GM13976 (cell line): ENCODE measurements at regions not wholly inside any gene's neighbourhood (a gene's known extent, or its start where the extent isn't known, plus 50 kb on each side); places are given as distances from the start of the nearest gene placed in this dataset.

Experiments
- DNase-seq: peaks from one replicate; pipeline ENCODE4 v3.0.0; 2012; ENCODE audit warnings: low spot score
- CTCF ChIP-seq: IDR thresholded peaks from 2 replicates; pipeline ENCODE4 v1.5.1; 2012; ENCODE audit warnings: borderline replicate concordance, mild to moderate bottlenecking; ENCODE audit not compliant: insufficient read depth; ENCODE audit errors: extremely low read depth, missing control alignments, control extremely low read depth
- in situ Hi-C: fragments of 300-500 bp; cut with MboI; formaldehyde crosslinking; loops from one replicate; pipeline ENCODE4 v1.12.0; 2022; ENCODE audit warnings: low sequenced_read_pairs, mixed read lengths, inconsistent platforms; ENCODE audit not compliant: unreplicated experiment

- DNase-seq = no peak
- in situ Hi-C loops = no loop called here
- no peak for TF ChIP-seq CTCF
Observed at GRCh38 chr2:8215159-8215863, 466.5 kb upstream of the ID2 start.

- in situ Hi-C loops = no loop called here
- no peak for TF ChIP-seq CTCF
- DNase-seq = no peak
Observed at GRCh38 chr2:8215982-8216381, 465.9 kb upstream of the ID2 start.

- no peak for TF ChIP-seq CTCF
Observed at GRCh38 chr2:8216397-8216796, 465.5 kb upstream of the ID2 start.

GRCh38 chr2:8217468-8218030 is 464.3 kb upstream of the ID2 start:
- TF ChIP-seq CTCF = no peak
- DNase-seq = no peak
- in situ Hi-C loops = no loop called here

More at GRCh38 chr2:8216397-8216796, 465.5 kb upstream of the ID2 start:
- no peak for DNase-seq
- in situ Hi-C loops = no loop called here

GRCh38 chr2:8219096-8219495 is 462.8 kb upstream of the ID2 start:
- DNase-seq = no peak
- in situ Hi-C loops = no loop called here
- TF ChIP-seq CTCF = no peak

- no peak for TF ChIP-seq CTCF
- DNase-seq = no peak
- in situ Hi-C loops = no loop called here
Observed at GRCh38 chr2:8219631-8220355, 462.1 kb upstream of the ID2 start.
